AG04450 (cell line): ENCODE measurements at regions not wholly inside any gene's neighbourhood (a gene's known extent, or its start where the extent isn't known, plus 50 kb on each side); places are given as distances from the start of the nearest gene placed in this dataset.

Experiments used
- CTCF ChIA-PET: fragments of 300-600, 350-600 bp; formaldehyde crosslinking; extraction: SDS; loops from one replicate; lab custom pipeline; 2022; ENCODE audit warnings: antibody characterized with exemption, inconsistent platforms; lab: Charles Lee
- POLR2A ChIA-PET: fragments of 350-600 bp; formaldehyde crosslinking; extraction: SDS; loops from one replicate; lab custom pipeline; 2021; ENCODE audit warnings: antibody characterized with exemption, inconsistent platforms; lab: Yijun Ruan, JAX
- DNase-seq: peaks from one replicate; pipeline ENCODE4 v3.0.0-alpha.2; 2011; ENCODE audit warnings: low read depth, low spot score
- H3K27ac ChIP-seq: one replicate; pipeline ENCODE4 v1.5.1; 2012; ENCODE audit warnings: low read depth, low read length, control low read depth
- H3K27me3 ChIP-seq: one replicate; pipeline ENCODE4 v1.6.0; 2012; ENCODE audit warnings: low read length; ENCODE audit not compliant: control insufficient read depth, insufficient read depth
- H3K4me3 ChIP-seq: 2 replicates; pipeline ENCODE4 v1.5.1; 2011; ENCODE audit warnings: mild to moderate bottlenecking, low read depth, low read length, control low read depth
- H3K9me3 ChIP-seq: 2 replicates; pipeline ENCODE4 v1.5.1; 2012; ENCODE audit warnings: low read length; ENCODE audit not compliant: control insufficient read depth, insufficient read depth
- CTCF ChIP-seq: IDR thresholded peaks from 2 replicates; pipeline ENCODE4 v1.5.1; 2011; ENCODE audit warnings: low read depth, low read length, control low read depth, inconsistent platforms

DNA sequence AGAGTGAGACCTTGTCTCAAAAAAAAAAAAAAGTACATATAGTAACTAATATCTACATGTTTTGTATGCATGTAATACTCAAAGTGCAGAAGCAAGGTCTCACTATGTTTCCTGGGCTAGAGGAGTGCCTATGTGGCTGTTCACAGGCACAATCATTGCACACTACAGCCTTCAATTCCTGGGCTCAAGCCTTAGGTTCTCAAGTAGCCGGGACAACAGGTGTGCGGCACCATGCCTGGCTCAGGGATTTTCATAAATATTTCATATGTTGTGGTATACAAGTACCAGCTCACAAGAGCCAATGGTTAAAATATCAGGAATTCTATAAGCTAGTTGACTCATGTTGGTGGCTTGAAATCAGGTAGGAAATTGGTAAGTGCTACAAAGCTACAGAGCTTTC, 94.8 kb downstream of the LARP7 start:
- ChIA-PET CTCF (interaction anchor here (0.6 kb wide), 1 partner anchor 1889 kb away, joined by 3 read pairs; no protein-coding TSS in a partner anchor), POLR2A (no interaction called here)
- no peak for TF ChIP-seq CTCF
- DNase-seq, result no peak
- Histone ChIP-seq H3K27me3 (no peaks in the 10 kb centered on the region), H3K27ac (no peak overlapping the region), H3K4me3 (no peak overlapping the region), H3K9me3 (no peaks in the 10 kb centered on the region)

- Histone ChIP-seq H3K27ac (no peak overlapping the region), H3K27me3 (no peaks in the 10 kb centered on the region), H3K9me3 (no peaks in the 10 kb centered on the region), H3K4me3 (no peak overlapping the region)
- no peak for TF ChIP-seq CTCF
- CTCF ChIA-PET, result interaction anchor here (0.6 kb wide), 1 partner anchor 1889 kb away, joined by 3 read pairs; no protein-coding TSS in a partner anchor
- POLR2A ChIA-PET, result no interaction called here
- no peak for DNase-seq
Observed at GRCh38 chr4:112732142-112732541, 95.2 kb downstream of the LARP7 start.

DNA sequence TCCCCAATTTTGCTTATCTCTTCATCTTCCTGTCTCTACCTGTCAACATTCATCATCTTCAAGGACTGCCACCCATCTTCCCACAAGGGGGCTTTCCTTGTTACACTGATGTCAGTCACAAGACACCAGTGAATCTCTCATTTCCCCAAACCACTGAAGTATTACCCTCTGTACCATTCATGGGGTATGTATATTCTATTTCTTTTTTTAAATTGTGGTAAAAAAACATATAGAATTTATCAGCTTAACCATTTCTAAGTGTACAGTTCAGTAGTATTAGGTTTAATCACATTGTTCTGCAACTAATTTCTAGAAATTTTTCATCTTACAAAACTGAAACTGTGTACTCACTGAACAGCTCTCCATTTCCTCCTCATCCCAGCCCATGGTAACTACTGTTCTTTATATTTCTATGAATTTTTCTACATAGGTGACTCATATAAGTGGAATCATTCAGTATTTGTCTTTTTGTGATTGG, 98.6 kb downstream of the LARP7 start:
- TF ChIP-seq CTCF, result no peak
- ChIA-PET POLR2A (no interaction called here), CTCF (no interaction called here)
- Histone ChIP-seq H3K4me3 (no peak overlapping the region), H3K27me3 (no peaks in the 10 kb centered on the region), H3K27ac (no peak overlapping the region), H3K9me3 (no peaks in the 10 kb centered on the region)
- no peak for DNase-seq

DNA sequence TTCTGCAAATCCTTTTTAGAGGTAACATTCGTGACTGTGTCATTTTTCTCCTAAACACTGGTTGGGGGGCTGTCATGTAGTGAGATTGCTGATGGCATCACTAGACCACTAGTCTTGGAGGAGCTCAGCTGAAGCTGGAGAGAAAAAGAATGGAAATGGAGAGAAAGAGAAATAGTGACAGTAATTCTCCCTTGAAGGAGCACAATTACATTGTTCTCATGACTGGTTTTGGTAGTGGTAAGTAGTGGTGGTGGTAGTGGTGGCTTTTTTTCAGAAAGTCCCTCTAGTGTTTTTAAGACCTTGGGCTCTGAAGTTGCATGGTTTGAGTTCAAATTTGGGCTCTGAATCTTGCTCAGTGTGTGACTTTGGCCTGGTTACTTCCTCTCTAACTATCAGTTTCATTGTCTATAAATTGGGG, 99.8 kb downstream of the LARP7 start:
- no peak for DNase-seq
- no peak overlapping the region for H3K27ac ChIP-seq
- no peaks in the 10 kb centered on the region for H3K9me3 ChIP-seq
- no peaks in the 10 kb centered on the region for H3K27me3 ChIP-seq
- CTCF ChIA-PET, result no interaction called here
- H3K4me3 ChIP-seq, result no peak overlapping the region
- TF ChIP-seq CTCF, result no peak
- POLR2A ChIA-PET, result no interaction called here

DNA sequence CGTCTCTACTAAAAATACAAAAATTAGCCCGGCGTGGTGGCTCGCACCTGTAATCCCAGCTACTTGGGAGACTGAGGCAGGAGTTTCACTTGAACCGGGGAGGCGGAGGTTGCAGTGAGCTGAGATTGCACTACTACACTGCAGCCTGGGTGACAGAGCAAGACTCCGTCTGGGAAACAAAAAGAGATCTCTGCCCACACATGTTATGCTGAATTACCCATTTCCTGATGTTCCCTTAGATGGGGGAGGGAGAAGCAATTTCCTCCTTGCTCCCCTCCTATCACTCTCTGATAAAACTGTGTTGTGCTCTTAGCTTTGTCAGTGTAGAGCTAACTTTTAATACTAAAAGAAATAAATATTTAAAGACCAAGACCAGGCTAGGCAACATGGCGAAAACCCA, 102.5 kb downstream of the LARP7 start:
- H3K27ac ChIP-seq, result no peak overlapping the region
- no peak for TF ChIP-seq CTCF
- H3K27me3 ChIP-seq, result no peaks in the 10 kb centered on the region
- no peak for DNase-seq
- POLR2A ChIA-PET, result no interaction called here
- CTCF ChIA-PET, result no interaction called here
- no peaks in the 10 kb centered on the region for H3K9me3 ChIP-seq
- no peak overlapping the region for H3K4me3 ChIP-seq
